ENCODE measurements at regions not wholly inside any gene's neighbourhood (a gene's known extent, or its start where the extent isn't known, plus 50 kb on each side); places are given as distances from the start of the nearest gene placed in this dataset.
"Not testable (repeated sequence)": the region's sequence is repeated elsewhere in the genome, so short reads cannot be mapped to it uniquely, and the experiment has no call there.

DNA sequence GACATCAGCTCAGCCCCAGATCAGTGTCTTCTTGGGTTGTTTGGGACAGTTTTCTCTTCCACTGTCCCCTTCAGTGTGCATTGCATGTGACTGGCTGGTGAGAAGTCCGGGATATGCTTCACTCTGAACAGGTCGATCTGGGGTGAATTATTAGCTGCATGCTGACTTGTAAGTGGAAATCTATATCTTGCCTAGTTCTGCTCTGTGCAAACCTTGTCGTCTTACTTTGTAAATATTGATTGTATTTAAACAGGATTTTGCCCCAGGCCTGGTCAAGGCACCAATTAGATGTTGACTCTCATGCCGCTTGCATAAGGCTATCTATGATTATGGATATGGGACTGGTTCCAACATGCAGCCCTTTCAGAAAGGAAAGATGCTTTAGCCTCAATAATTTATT is 669.7 kb downstream of the TYW1 start:
- DNase-seq (ENCODE audit: extremely low read depth in 1 of 2, low read depth in 1 of 2): not testable (repeated sequence)

GRCh38 chr7:67671006-67671548 is 674.4 kb downstream of the TYW1 start:
- DNase-seq (ENCODE audit: extremely low read depth in 1 of 2, low read depth in 1 of 2): no peak

DNA sequence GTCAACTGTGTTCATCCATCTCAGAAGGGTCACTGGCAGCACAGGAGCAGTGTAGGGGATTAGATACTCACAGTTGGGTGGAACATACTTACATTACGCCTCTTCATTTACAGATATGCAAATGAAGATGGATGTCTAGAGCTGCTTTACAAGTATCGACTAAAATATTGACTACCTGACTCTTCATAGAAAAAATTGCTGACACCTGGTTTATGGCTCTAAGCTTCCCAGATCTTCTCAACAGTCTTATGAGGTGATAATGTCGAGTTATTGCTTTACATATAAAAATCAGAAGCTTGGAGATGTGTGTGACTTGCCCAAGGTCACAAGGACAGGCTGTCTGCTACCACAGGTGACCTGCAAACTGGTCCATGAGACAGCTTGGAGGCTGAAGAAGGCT is 677.2 kb downstream of the TYW1 start:
- no peak for DNase-seq (ENCODE audit: extremely low read depth in 1 of 2, low read depth in 1 of 2)

DNA sequence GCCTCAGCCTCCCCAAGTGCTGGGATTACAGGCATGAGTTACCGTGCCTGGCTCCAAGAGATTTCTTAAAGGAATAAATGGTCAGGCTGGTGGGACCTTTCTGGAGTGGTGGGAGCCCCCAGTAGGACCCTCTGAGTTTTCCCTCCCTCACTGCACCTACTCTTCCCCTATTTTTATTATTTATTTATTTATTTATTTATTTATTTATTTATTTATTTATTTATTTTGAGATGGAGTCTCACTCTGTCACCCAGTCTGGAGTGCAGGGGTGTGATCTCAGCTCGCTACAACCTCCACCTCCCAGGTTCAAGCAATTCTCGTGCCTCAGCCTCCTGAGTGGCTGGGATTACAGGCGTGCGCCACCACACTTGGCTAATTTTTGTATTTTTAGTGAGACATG is 678.2 kb downstream of the TYW1 start:
- DNase-seq (ENCODE audit: extremely low read depth in 1 of 2, low read depth in 1 of 2): not testable (repeated sequence)

DNA sequence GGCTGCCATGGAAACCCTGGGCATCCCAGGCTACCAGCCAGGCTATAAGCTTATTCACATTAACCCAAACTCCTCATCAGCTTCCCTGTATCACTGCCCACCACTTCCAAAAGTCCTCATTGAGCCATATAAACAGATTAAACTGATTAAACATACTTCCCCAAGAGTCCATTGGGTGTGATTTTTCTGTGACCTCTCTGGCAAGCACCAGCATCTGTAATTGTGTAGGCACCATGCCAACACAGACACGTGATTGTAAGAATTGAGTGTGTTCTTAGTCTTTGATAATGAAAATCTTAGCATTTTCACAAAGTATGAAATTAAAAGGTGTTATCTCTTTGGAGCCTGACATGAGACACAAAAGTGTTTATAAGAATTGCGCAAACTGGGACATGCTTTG is 679.3 kb downstream of the TYW1 start:
- DNase-seq (ENCODE audit: extremely low read depth in 1 of 2, low read depth in 1 of 2): no peak

DNA sequence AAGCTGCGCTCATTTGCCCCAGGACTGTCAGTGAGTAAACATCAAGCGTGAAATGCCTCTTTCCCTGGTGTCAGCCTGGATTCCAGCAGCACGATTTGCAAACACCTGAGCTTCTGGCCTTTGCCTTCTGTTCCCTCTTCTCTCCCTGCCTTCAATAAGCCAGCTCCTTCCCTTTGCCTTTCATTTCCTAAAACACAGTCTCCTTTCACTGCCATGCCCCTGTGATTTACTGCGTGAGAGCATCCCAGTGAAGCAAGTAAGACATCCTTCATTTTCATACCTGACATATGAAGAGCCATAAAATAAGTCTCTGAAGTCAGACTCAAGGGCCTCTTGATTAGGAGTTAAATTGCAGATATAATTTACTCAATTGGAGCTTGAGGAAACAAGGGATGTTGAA is 681.8 kb downstream of the TYW1 start:
- no peak for DNase-seq (ENCODE audit: extremely low read depth in 1 of 2, low read depth in 1 of 2)

GRCh38 chr7:67683628-67684027 is 687.0 kb downstream of the TYW1 start:
- DNase-seq (ENCODE audit: extremely low read depth in 1 of 2, low read depth in 1 of 2): no peak

- no peak for DNase-seq (ENCODE audit: extremely low read depth in 1 of 2, low read depth in 1 of 2)
Observed at GRCh38 chr7:67690700-67691099, 694.1 kb downstream of the TYW1 start.

- no peak for DNase-seq (ENCODE audit: extremely low read depth in 1 of 2, low read depth in 1 of 2)
Observed at GRCh38 chr7:67692425-67692824, 695.8 kb downstream of the TYW1 start.

- no peak for DNase-seq (ENCODE audit: extremely low read depth in 1 of 2, low read depth in 1 of 2)
Observed at GRCh38 chr7:67696124-67696523, 699.5 kb downstream of the TYW1 start.

GRCh38 chr7:67696878-67697277 is 700.2 kb downstream of the TYW1 start:
- no peak for DNase-seq (ENCODE audit: extremely low read depth in 1 of 2, low read depth in 1 of 2)

- DNase-seq (ENCODE audit: extremely low read depth in 1 of 2, low read depth in 1 of 2): no peak
Observed at GRCh38 chr7:67698354-67698753, 701.7 kb downstream of the TYW1 start.

- no peak for DNase-seq (ENCODE audit: extremely low read depth in 1 of 2, low read depth in 1 of 2)
Observed at GRCh38 chr7:67705850-67706249, 709.2 kb downstream of the TYW1 start.

DNA sequence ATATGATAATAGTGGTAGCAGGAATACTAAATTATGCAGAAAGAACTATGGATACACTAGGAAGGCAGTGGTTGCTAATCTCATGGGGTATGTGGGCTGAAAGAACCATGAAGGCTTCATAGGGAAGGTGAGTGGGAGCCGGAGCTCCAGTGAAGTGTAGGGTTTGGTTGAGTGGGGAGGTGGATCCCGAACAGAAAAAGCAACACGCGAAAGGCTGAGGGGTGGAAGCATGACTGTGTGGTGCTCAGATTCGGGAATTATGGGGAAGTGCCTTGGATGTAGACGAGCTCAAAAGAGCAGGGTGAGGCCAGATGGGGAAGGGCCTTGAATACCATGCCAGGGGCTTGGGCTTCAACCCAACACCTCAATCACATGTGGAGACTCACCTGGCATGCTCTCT is 715.1 kb downstream of the TYW1 start:
- DNase-seq (ENCODE audit: extremely low read depth in 1 of 2, low read depth in 1 of 2): no peak

DNA sequence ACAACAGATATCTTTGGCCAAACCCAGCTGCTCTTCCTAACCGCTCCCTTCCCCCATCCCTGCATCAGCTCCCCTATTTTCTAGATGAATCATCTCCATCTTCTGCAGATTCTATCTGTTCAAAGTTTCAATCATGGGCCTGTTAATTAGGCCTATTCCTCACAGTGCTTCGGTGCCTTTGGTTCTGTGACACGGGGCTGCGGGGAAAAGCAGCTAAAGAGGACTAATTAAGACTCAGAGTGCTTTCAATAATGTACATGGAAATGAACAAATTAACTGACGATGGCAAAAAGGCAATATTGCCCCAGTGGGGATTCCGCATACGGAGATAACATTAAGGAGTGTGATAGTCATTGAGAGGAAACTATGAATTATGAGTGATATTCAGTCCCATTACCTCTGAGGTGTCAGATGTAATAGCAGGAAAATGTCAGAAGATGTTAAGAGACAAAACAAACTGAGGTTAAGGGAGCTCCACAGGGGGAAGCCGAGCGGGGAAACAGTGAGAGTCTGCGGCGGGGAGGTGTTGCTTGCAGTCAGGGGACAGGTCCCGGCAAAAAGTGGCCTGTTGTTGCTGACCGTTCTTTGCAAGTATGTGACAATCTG is 716.9 kb downstream of the TYW1 start:
- no peak for DNase-seq (ENCODE audit: extremely low read depth in 1 of 2, low read depth in 1 of 2)

DNA sequence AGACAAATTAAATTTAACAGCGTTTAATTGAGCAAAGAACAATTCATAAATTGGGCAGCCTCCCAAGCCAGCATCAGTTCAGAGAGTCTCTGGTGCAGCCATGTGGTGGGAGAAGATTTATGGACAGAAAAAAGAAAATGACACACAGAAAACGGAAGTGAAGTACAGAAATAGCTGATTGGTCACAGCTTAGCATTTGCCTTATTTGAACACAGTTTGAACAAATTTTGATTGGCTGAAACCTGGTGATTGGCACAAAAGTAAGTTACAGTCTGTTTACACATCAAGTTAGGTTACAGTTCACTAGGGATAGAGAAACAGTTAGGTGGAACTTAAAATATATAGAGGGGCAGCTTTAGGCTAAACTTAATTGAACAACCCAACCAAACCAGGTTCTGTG is 720.1 kb downstream of the TYW1 start:
- no peak for DNase-seq (ENCODE audit: extremely low read depth in 1 of 2, low read depth in 1 of 2)

- no peak for DNase-seq (ENCODE audit: extremely low read depth in 1 of 2, low read depth in 1 of 2)
Observed at GRCh38 chr7:67723591-67723990, 727.0 kb downstream of the TYW1 start.

GRCh38 chr7:67724435-67724834 is 727.8 kb downstream of the TYW1 start:
- DNase-seq (ENCODE audit: extremely low read depth in 1 of 2, low read depth in 1 of 2): no peak

DNA sequence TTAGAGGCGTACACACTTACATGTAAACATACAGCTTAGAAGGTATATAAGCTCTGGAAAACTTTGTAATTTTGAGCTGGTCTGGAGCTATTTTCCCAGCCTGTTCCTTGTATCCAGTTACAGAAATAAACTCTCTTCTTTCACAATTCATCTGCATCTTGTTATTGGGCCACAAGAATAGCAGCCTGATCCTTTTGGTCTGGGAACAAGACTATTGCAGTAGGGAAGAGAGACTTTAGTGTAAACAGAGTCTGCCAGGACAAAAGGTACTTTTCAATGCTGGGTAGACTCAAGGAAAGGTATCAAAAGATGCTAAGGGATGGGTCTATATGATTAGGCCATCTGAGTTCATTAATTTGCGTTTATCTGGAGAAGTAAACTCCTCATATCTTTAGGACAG is 728.3 kb downstream of the TYW1 start:
- DNase-seq (ENCODE audit: extremely low read depth in 1 of 2, low read depth in 1 of 2): no peak

- DNase-seq (ENCODE audit: extremely low read depth in 1 of 2, low read depth in 1 of 2): no peak
Observed at GRCh38 chr7:67725423-67725822, 728.8 kb downstream of the TYW1 start.

- no peak for DNase-seq (ENCODE audit: extremely low read depth in 1 of 2, low read depth in 1 of 2)
Observed at GRCh38 chr7:67729771-67730170, 733.1 kb downstream of the TYW1 start.

GRCh38 chr7:67731704-67732103 is 735.1 kb downstream of the TYW1 start:
- no peak for DNase-seq (ENCODE audit: extremely low read depth in 1 of 2, low read depth in 1 of 2)

- no peak for DNase-seq (ENCODE audit: extremely low read depth in 1 of 2, low read depth in 1 of 2)
Observed at GRCh38 chr7:67732898-67733297, 736.3 kb downstream of the TYW1 start.
